ENCODE measurements at regions not wholly inside any gene's neighbourhood (a gene's known extent, or its start where the extent isn't known, plus 50 kb on each side); places are given as distances from the start of the nearest gene placed in this dataset.

GRCh38 chr11:10920875-10921274 is 63.0 kb upstream of the ZBED5 start:
- no peak for DNase-seq

- DNase-seq = no peak
Measured at GRCh38 chr11:10920205-10920604, 62.4 kb upstream of the ZBED5 start.

GRCh38 chr11:10918698-10919097 is 60.8 kb upstream of the ZBED5 start:
- DNase-seq = no peak

- no peak for DNase-seq
Measured at GRCh38 chr11:10918275-10918674, 60.4 kb upstream of the ZBED5 start.

GRCh38 chr11:10917802-10918201 is 59.9 kb upstream of the ZBED5 start:
- DNase-seq = no peak

GRCh38 chr11:10916665-10917064 is 58.8 kb upstream of the ZBED5 start:
- no peak for DNase-seq

- no peak for DNase-seq
Measured at GRCh38 chr11:10914050-10914449, 56.2 kb upstream of the ZBED5 start.

GRCh38 chr11:10913075-10913474 is 55.2 kb upstream of the ZBED5 start:
- DNase-seq = no peak

- DNase-seq = no peak
Measured at GRCh38 chr11:10911907-10912306, 54.1 kb upstream of the ZBED5 start.

GRCh38 chr11:10909141-10909883 is 51.5 kb upstream of the ZBED5 start:
- DNase-seq = no peak

GRCh38 chr11:10908215-10908951 is 50.5 kb upstream of the ZBED5 start:
- no peak for DNase-seq

Measured in CD4-positive, alpha-beta T cell treated with Interferon gamma for 1 hour (primary cell).